ENCODE measurements at regions not wholly inside any gene's neighbourhood (a gene's known extent, or its start where the extent isn't known, plus 50 kb on each side); places are given as distances from the start of the nearest gene placed in this dataset.

- DNase-seq: no peak
These were observed 258.3 kb upstream of the MOCS1 start for GRCh38 chr6:40192516-40192915.

- DNase-seq: no peak
These were observed 254.7 kb upstream of the MOCS1 start for GRCh38 chr6:40188931-40189330.

GRCh38 chr6:40187535-40188144 is 253.4 kb upstream of the MOCS1 start:
- DNase-seq: no peak

GRCh38 chr6:40185486-40185885 is 251.2 kb upstream of the MOCS1 start:
- no peak for DNase-seq

GRCh38 chr6:40183902-40184301 is 249.6 kb upstream of the MOCS1 start:
- DNase-seq: no peak

- DNase-seq: no peak
These were observed 247.1 kb upstream of the MOCS1 start for GRCh38 chr6:40181367-40181766.

- DNase-seq: no peak
These were observed 246.0 kb upstream of the MOCS1 start for GRCh38 chr6:40180271-40180670.

- DNase-seq: no peak
These were observed 245.2 kb upstream of the MOCS1 start for GRCh38 chr6:40179496-40179895.

- DNase-seq: no peak
These were observed 243.3 kb upstream of the MOCS1 start for GRCh38 chr6:40177598-40177997.

GRCh38 chr6:40176152-40176551 is 241.9 kb upstream of the MOCS1 start:
- no peak for DNase-seq

GRCh38 chr6:40172272-40172671 is 238.0 kb upstream of the MOCS1 start:
- no peak for DNase-seq

GRCh38 chr6:40171343-40171742 is 237.1 kb upstream of the MOCS1 start:
- DNase-seq: no peak

- no peak for DNase-seq
These were observed 236.6 kb upstream of the MOCS1 start for GRCh38 chr6:40170856-40171255.

- DNase-seq: no peak
These were observed 235.6 kb upstream of the MOCS1 start for GRCh38 chr6:40169878-40170277.

GRCh38 chr6:40166963-40167362 is 232.7 kb upstream of the MOCS1 start:
- DNase-seq: no peak

- no peak for DNase-seq
These were observed 230.9 kb upstream of the MOCS1 start for GRCh38 chr6:40165036-40165709.

GRCh38 chr6:40164345-40164755 is 230.1 kb upstream of the MOCS1 start:
- DNase-seq: no peak

- no peak for DNase-seq
These were observed 229.7 kb upstream of the MOCS1 start for GRCh38 chr6:40163924-40164323.

- no peak for DNase-seq
These were observed 227.8 kb upstream of the MOCS1 start for GRCh38 chr6:40162074-40162473.

GRCh38 chr6:40160826-40161225 is 226.6 kb upstream of the MOCS1 start:
- DNase-seq: no peak

GRCh38 chr6:40159865-40160264 is 225.6 kb upstream of the MOCS1 start:
- DNase-seq: no peak

- no peak for DNase-seq
These were observed 218.6 kb upstream of the MOCS1 start for GRCh38 chr6:40152701-40153436.

GRCh38 chr6:40152196-40152595 is 217.9 kb upstream of the MOCS1 start:
- DNase-seq: no peak

- DNase-seq: no peak
These were observed 214.8 kb upstream of the MOCS1 start for GRCh38 chr6:40148882-40149573.
